ENCODE measurements at regions not wholly inside any gene's neighbourhood (a gene's known extent, or its start where the extent isn't known, plus 50 kb on each side); places are given as distances from the start of the nearest gene placed in this dataset.

GRCh38 chr16:80344570-80344969 lies 196.2 kb upstream of the DYNLRB2 start:
- no peaks in the 10 kb centered on the region; the same call in 1 of the 2 replicates for H3K27me3 Mint-ChIP-seq (ENCODE audit: low read depth)
- POLR2A ChIA-PET: no interaction called here

More at GRCh38 chr16:80344570-80344969, 196.2 kb upstream of the DYNLRB2 start:
- Mint-ChIP-seq H3K9me3 (peaks cover 13% of the 10 kb centered on the region), H3K36me3 (no peaks in the 10 kb centered on the region), H3K27ac (no peak overlapping the region), H3K4me1 (0 out of 2 replicates have a peak, but pooled peaks cover 3% of the 10 kb centered on the region), H3K4me3 (no peak overlapping the region)
- no peak for ATAC-seq
- CTCF ChIA-PET: no interaction called here
- DNase-seq (ENCODE audit: low spot score): no peak
- TF ChIP-seq MYBL2 (CRISPR knock-in tag; IDR thresholded peaks at IDR 0.05): no peak
- TF ChIP-seq ZNF425 (CRISPR knock-in tag; conservative IDR thresholded peaks at IDR 0.05): no peak
- TF ChIP-seq JUN (CRISPR knock-in tag; IDR thresholded peaks at IDR 0.05): no peak
- no peak for TF ChIP-seq ARID4B (CRISPR knock-in tag; IDR thresholded peaks at IDR 0.05; ENCODE audit: borderline replicate concordance)
- TF ChIP-seq GTF2I (CRISPR knock-in tag; conservative IDR thresholded peaks at IDR 0.05): no peak
- TF ChIP-seq ZNF281 (CRISPR knock-in tag; IDR thresholded peaks at IDR 0.05): no peak
- TF ChIP-seq SMAD3 (CRISPR knock-in tag; IDR thresholded peaks at IDR 0.05; ENCODE audit: borderline replicate concordance): no peak
- TF ChIP-seq ZNF671 (CRISPR knock-in tag; IDR thresholded peaks at IDR 0.05): no peak
- no peak for TF ChIP-seq PRDM15 (CRISPR knock-in tag; IDR thresholded peaks at IDR 0.05)
- no peak for TF ChIP-seq HMGA2 (CRISPR knock-in tag; IDR thresholded peaks at IDR 0.05)
- no peak for TF ChIP-seq CREB1 (CRISPR knock-in tag; IDR thresholded peaks at IDR 0.05)
- TF ChIP-seq RELA (CRISPR knock-in tag; IDR thresholded peaks at IDR 0.05; ENCODE audit: borderline replicate concordance): no peak
- TF ChIP-seq ETV6 (CRISPR knock-in tag; IDR thresholded peaks at IDR 0.05): no peak
- TF ChIP-seq MXD4 (CRISPR knock-in tag; IDR thresholded peaks at IDR 0.05; ENCODE audit: borderline replicate concordance): no peak
- TF ChIP-seq CDX4 (CRISPR knock-in tag; IDR thresholded peaks at IDR 0.05; ENCODE audit: borderline replicate concordance): no peak

Measured in WTC11 (cell line).